MM.1S (cell line): ENCODE measurements at regions not wholly inside any gene's neighbourhood (a gene's known extent, or its start where the extent isn't known, plus 50 kb on each side); places are given as distances from the start of the nearest gene placed in this dataset.

Source experiments
- DNase-seq: peaks from one replicate; pipeline ENCODE4 v3.0.0-alpha.2; 2015
- H2AFZ ChIP-seq: fragments of 300-600 bp; sonication (generic); 2 replicates; pipeline ENCODE4 v1.6.0; 2016; ENCODE audit warnings: antibody characterized with exemption, low read length
- H3F3A ChIP-seq: fragments of 300-600 bp; sonication (generic); 2 replicates; pipeline ENCODE4 v1.6.1; 2016; ENCODE audit warnings: mild to moderate bottlenecking, antibody characterized with exemption, low read length, moderate library complexity, mixed read lengths; ENCODE audit not compliant: insufficient read depth
- H3K27ac ChIP-seq: fragments of 300-600 bp; sonication (generic); 2 replicates; pipeline ENCODE4 v1.5.1; 2016; ENCODE audit warnings: mild to moderate bottlenecking, low read length
- H3K27me3 ChIP-seq: fragments of 300-600 bp; sonication (generic); replicated peaks from 2 replicates; pipeline ENCODE4 v1.6.0; 2016; ENCODE audit warnings: low read length; ENCODE audit not compliant: insufficient read depth
- H3K36me3 ChIP-seq: fragments of 300-600 bp; sonication (generic); replicated peaks from 2 replicates; pipeline ENCODE4 v1.6.1; 2016; ENCODE audit warnings: mild to moderate bottlenecking, low read length, mixed read lengths; ENCODE audit not compliant: insufficient read depth
- H3K4me1 ChIP-seq: fragments of 300-600 bp; sonication (generic); 2 replicates; pipeline ENCODE4 v1.6.1; 2016; ENCODE audit warnings: low read length, mixed read lengths
- H3K4me2 ChIP-seq: fragments of 300-600 bp; sonication (generic); 2 replicates; pipeline ENCODE4 v1.6.0; 2016; ENCODE audit warnings: low read depth, low read length
- H3K4me3 ChIP-seq: fragments of 300-600 bp; sonication (generic); 2 replicates; pipeline ENCODE4 v1.5.1; 2016; ENCODE audit warnings: low read length, mixed read lengths
- H3K79me2 ChIP-seq: fragments of 300-600 bp; sonication (generic); 2 replicates; pipeline ENCODE4 v1.6.1; 2016; ENCODE audit warnings: mixed run types, low read length, mixed read lengths
- H3K9ac ChIP-seq: fragments of 300-600 bp; sonication (generic); 2 replicates; pipeline ENCODE4 v1.6.1; 2016; ENCODE audit warnings: low read length, mixed read lengths
- H3K9me2 ChIP-seq: fragments of 300-600 bp; sonication (generic); replicated peaks from 2 replicates; pipeline ENCODE4 v1.6.1; 2016; ENCODE audit warnings: mild to moderate bottlenecking, low read length, mixed read lengths; ENCODE audit not compliant: insufficient read depth
- H3K9me3 ChIP-seq: fragments of 300-600 bp; sonication (generic); replicated peaks from 2 replicates; pipeline ENCODE4 v1.6.1; 2016; ENCODE audit warnings: mild to moderate bottlenecking, low read length, mixed read lengths; ENCODE audit not compliant: insufficient read depth
- H4K20me1 ChIP-seq: fragments of 300-600 bp; sonication (generic); 2 replicates; pipeline ENCODE4 v1.6.1; 2016; ENCODE audit warnings: mild to moderate bottlenecking, low read length, moderate library complexity, mixed read lengths; ENCODE audit not compliant: insufficient read depth
- CTCF ChIP-seq: fragments of 300-600 bp; sonication (generic); IDR thresholded peaks from 2 replicates; pipeline ENCODE4 v1.5.1; 2016; ENCODE audit warnings: antibody characterized with exemption, low read length, mixed read lengths
- EZH2 ChIP-seq: fragments of 300-600 bp; sonication (generic); optimal IDR thresholded peaks from 2 replicates; pipeline ENCODE3; 2017; ENCODE audit warnings: low read depth, mild to moderate bottlenecking, antibody characterized with exemption, low read length, mixed read lengths
- EZH2phosphoT487 ChIP-seq: fragments of 300-600 bp; sonication (generic); IDR thresholded peaks from 2 replicates; pipeline ENCODE4 v1.6.1; 2018; ENCODE audit warnings: antibody characterized with exemption, low read length

DNA sequence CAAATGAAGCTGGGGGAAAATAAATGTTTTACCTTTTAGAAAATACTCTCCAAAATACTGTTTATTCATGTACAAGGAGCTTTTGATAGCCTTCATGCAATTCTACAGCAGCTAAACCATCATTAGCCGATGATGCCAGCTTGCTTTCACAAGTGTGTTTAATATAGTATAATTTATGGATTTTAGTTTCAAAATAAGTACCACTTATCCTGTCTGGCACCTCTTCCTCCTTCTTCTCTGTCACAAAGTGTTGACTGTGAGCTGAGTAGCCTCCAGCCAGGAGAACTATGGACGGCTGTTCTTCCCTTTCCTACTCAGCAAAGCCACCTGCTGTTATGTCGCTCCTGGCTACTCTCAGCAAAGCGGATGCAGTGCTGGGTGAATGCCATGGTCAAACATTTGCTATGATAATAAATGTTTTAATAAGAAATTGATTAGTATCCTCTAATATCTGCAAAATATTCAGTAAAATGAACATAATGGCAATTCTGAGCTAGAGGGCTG is 238.2 kb downstream of the LIG4 start:
- no peak overlapping the region for H3K4me2 ChIP-seq
- H3K27ac ChIP-seq, result no peak overlapping the region
- no peak overlapping the region for H3K9ac ChIP-seq
- no peaks in the 10 kb centered on the region for H3K27me3 ChIP-seq
- no peaks in the 10 kb centered on the region for H3K9me3 ChIP-seq
- H4K20me1 ChIP-seq, result no peaks in the 10 kb centered on the region
- H3K9me2 ChIP-seq, result no peaks in the 10 kb centered on the region
- no peak overlapping the region for H2AFZ ChIP-seq
- H3K36me3 ChIP-seq, result no peaks in the 10 kb centered on the region
- H3K4me1 ChIP-seq, result no peaks in the 10 kb centered on the region
- H3K4me3 ChIP-seq, result no peak overlapping the region
- H3K79me2 ChIP-seq, result no peaks in the 10 kb centered on the region
- no peak for DNase-seq
- no peak for TF ChIP-seq EZH2phosphoT487
- no peak for TF ChIP-seq CTCF
- TF ChIP-seq EZH2, result no peak
- H3F3A ChIP-seq, result no peaks in the 10 kb centered on the region

DNA sequence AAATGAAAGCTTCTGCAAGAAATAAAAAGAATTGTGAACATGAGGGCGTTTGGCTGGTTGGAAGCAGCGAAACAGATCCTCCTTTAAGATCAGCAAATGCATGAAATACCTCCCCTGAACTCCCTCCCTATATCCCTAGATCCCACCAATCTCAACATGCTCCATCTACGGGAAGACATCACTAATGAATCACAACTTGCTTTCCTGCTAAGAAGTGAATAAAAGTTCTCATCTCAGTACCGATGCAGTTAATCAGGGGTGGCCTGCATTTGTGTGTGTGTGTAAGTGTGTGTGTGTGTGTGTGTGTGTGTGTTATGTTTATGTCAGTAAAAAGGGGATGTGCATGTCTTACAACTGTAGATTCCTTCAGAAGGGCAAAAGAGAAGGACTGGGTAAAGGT is 238.7 kb downstream of the LIG4 start:
- TF ChIP-seq EZH2phosphoT487, result no peak
- TF ChIP-seq CTCF, result no peak
- TF ChIP-seq EZH2, result no peak
- Histone ChIP-seq H3K27me3 (no peaks in the 10 kb centered on the region), H3K9me3 (no peaks in the 10 kb centered on the region), H3K4me3 (no peak overlapping the region), H3K79me2 (no peaks in the 10 kb centered on the region), H3K4me2 (no peak overlapping the region), H4K20me1 (no peaks in the 10 kb centered on the region), H3K27ac (no peak overlapping the region), H3F3A (no peaks in the 10 kb centered on the region), H3K9me2 (no peaks in the 10 kb centered on the region), H2AFZ (peak overlapping the region; percentile 12; the same call in 1 of the 2 replicates), H3K4me1 (no peaks in the 10 kb centered on the region), H3K9ac (no peak overlapping the region), H3K36me3 (no peaks in the 10 kb centered on the region)
- DNase-seq, result no peak

- H3K79me2 ChIP-seq, result no peaks in the 10 kb centered on the region
- H3K9me3 ChIP-seq, result no peaks in the 10 kb centered on the region
- H3K27me3 ChIP-seq, result no peaks in the 10 kb centered on the region
- H3K4me1 ChIP-seq, result no peaks in the 10 kb centered on the region
- H3K9me2 ChIP-seq, result no peaks in the 10 kb centered on the region
- H4K20me1 ChIP-seq, result no peaks in the 10 kb centered on the region
- H3K4me3 ChIP-seq, result no peak overlapping the region
- H3F3A ChIP-seq, result no peaks in the 10 kb centered on the region
- H3K27ac ChIP-seq, result no peak overlapping the region
- H3K4me2 ChIP-seq, result no peak overlapping the region
- no peak for DNase-seq
- TF ChIP-seq EZH2 (no peak), EZH2phosphoT487 (no peak), CTCF (no peak)
- no peak overlapping the region for H2AFZ ChIP-seq
- no peak overlapping the region for H3K9ac ChIP-seq
- no peaks in the 10 kb centered on the region for H3K36me3 ChIP-seq
Measured at GRCh38 chr13:107974409-107974808, 240.9 kb downstream of the LIG4 start.

GRCh38 chr13:107969546-107969945 is 245.8 kb downstream of the LIG4 start:
- H2AFZ ChIP-seq, result no peak overlapping the region
- no peaks in the 10 kb centered on the region for H3K36me3 ChIP-seq
- no peak overlapping the region for H3K4me2 ChIP-seq
- no peak overlapping the region for H3K27ac ChIP-seq
- TF ChIP-seq EZH2 (no peak), CTCF (no peak), EZH2phosphoT487 (no peak)
- no peaks in the 10 kb centered on the region for H3K4me1 ChIP-seq
- H3K9ac ChIP-seq, result no peak overlapping the region
- H3K79me2 ChIP-seq, result no peaks in the 10 kb centered on the region
- H3K27me3 ChIP-seq, result no peaks in the 10 kb centered on the region
- H3K9me3 ChIP-seq, result no peaks in the 10 kb centered on the region
- H3K9me2 ChIP-seq, result no peaks in the 10 kb centered on the region
- no peak for DNase-seq
- no peak overlapping the region for H3K4me3 ChIP-seq
- no peaks in the 10 kb centered on the region for H4K20me1 ChIP-seq
- H3F3A ChIP-seq, result no peaks in the 10 kb centered on the region
